PC-3 (cell line): ENCODE measurements at regions not wholly inside any gene's neighbourhood (a gene's known extent, or its start where the extent isn't known, plus 50 kb on each side); places are given as distances from the start of the nearest gene placed in this dataset.

Source experiments
- ATAC-seq: fragments of 200-7000 bp; cut with Tn5 transposase; 2 replicates; pipeline ENCODE4 v1.9.1; 2020; ENCODE audit warnings: mild to moderate bottlenecking, moderate library complexity
- BruUV-seq: library from RNA; stranded (reverse); fragments of 400-500 nt; replicated peaks from 2 replicates; lab custom pipeline; 2021; lab: Mats Ljungman, UMichigan
- CTCF ChIA-PET: fragments of 300-600 bp; sonication (Branson Sonifier 250); formaldehyde crosslinking; loops from one replicate; lab custom pipeline; 2022; ENCODE audit warnings: antibody characterized with exemption; lab: Charles Lee
- POLR2A ChIA-PET: fragments of 300-600 bp; sonication (Branson Sonifier 250); formaldehyde crosslinking; loops from one replicate; lab custom pipeline; 2022; ENCODE audit warnings: antibody characterized with exemption; ENCODE audit not compliant: unreplicated experiment; lab: Charles Lee
- DNase-seq: peaks from one replicate; pipeline ENCODE4 v3.0.0-alpha.2; 2015
- H2AFZ ChIP-seq: fragments of 300-600 bp; sonication (generic); 2 replicates; pipeline ENCODE4 v1.6.0; 2016; ENCODE audit warnings: antibody characterized with exemption, low read length
- H3F3A ChIP-seq: fragments of 300-600 bp; sonication (generic); one replicate; pipeline ENCODE4 v1.6.0; 2017; ENCODE audit warnings: antibody characterized with exemption, low read length, control low read depth, mild to moderate bottlenecking; ENCODE audit not compliant: unreplicated experiment
- H3K27ac ChIP-seq: fragments of 300-600 bp; sonication (generic); 2 replicates; pipeline ENCODE4 v1.5.1; 2016; ENCODE audit warnings: mild to moderate bottlenecking, low read length
- H3K27me3 ChIP-seq: fragments of 300-600 bp; sonication (generic); 2 replicates; pipeline ENCODE4 v1.6.1; 2016; ENCODE audit warnings: low read length, mixed read lengths
- H3K36me3 ChIP-seq: fragments of 300-600 bp; sonication (generic); 2 replicates; pipeline ENCODE4 v1.6.1; 2016; ENCODE audit warnings: low read depth, mixed run types, low read length, mixed read lengths
- H3K4me1 ChIP-seq: fragments of 300-600 bp; sonication (generic); 2 replicates; pipeline ENCODE4 v1.5.1; 2016; ENCODE audit warnings: low read length; ENCODE audit not compliant: insufficient read depth
- H3K4me2 ChIP-seq: fragments of 300-600 bp; sonication (generic); 2 replicates; pipeline ENCODE4 v1.6.0; 2016; ENCODE audit warnings: low read length
- H3K4me3 ChIP-seq: fragments of 300-600 bp; sonication (generic); 2 replicates; pipeline ENCODE4 v1.5.1; 2016; ENCODE audit warnings: mild to moderate bottlenecking, low read length, mixed read lengths
- H3K79me2 ChIP-seq: fragments of 300-600 bp; sonication (generic); 2 replicates; pipeline ENCODE4 v1.6.1; 2017; ENCODE audit warnings: low read length, mixed read lengths
- H3K9ac ChIP-seq: fragments of 300-600 bp; sonication (generic); 2 replicates; pipeline ENCODE4 v1.6.0; 2016; ENCODE audit warnings: mild to moderate bottlenecking, low read length
- H3K9me2 ChIP-seq: fragments of 300-600 bp; sonication (generic); replicated peaks from 2 replicates; pipeline ENCODE4 v1.6.1; 2016; ENCODE audit warnings: mixed run types, low read length, mixed read lengths
- H3K9me3 ChIP-seq: fragments of 300-600 bp; sonication (generic); 2 replicates; pipeline ENCODE4 v1.6.1; 2016; ENCODE audit warnings: low read length, mixed read lengths
- H4K20me1 ChIP-seq: fragments of 300-600 bp; sonication (generic); 2 replicates; pipeline ENCODE4 v1.6.1; 2016; ENCODE audit warnings: low read length, mixed read lengths
- EZH2 ChIP-seq: fragments of 300-600 bp; sonication (generic); IDR thresholded peaks from one replicate; pipeline ENCODE4 v1.6.1; 2017; ENCODE audit warnings: antibody characterized with exemption, mild to moderate bottlenecking, low read length; ENCODE audit not compliant: unreplicated experiment
- EZH2phosphoT487 ChIP-seq: fragments of 300-600 bp; sonication (generic); IDR thresholded peaks from 2 replicates; pipeline ENCODE4 v1.6.1; 2018; ENCODE audit warnings: mild to moderate bottlenecking, antibody characterized with exemption, low read length, borderline replicate concordance
- intact Hi-C: fragments of 100-400 bp; cut with micrococcal nuclease; formaldehyde crosslinking; loops from 2 replicates; pipeline ENCODE4 v1.9.0; 2023
- TF ChIP-seq, protein P1 (sequence below): fragments of 300-600 bp; sonication (generic); conservative IDR thresholded peaks from 2 replicates; pipeline ENCODE4 v1.5.1; 2017; ENCODE audit warnings: antibody characterized with exemption, low read depth, mild to moderate bottlenecking, low read length

DNA sequence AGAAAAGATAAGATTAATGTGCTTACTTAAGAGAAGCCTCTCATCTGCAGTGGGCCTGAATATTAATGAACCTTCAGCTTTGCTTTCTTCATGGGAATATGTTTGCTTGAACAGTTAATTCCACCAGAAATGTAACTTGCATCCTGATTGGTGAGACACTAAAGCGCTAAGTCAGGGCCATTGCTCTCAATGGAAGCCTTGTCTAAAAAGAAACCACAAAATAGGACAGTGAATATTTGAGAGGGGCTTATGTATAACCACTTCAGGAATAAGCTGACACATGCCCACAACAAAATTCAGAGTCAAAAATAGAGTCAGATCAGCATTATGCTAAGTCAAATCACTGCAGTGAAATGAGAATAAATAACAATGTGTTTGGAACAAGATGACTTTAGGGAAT lies 1125.8 kb downstream of the STIM2 start:
- POLR2A ChIA-PET: no interaction called here
- H3K36me3 ChIP-seq: no peaks in the 10 kb centered on the region
- no peak overlapping the region for H2AFZ ChIP-seq
- CTCF ChIA-PET: no interaction called here
- no peaks in the 10 kb centered on the region for H3K79me2 ChIP-seq
- intact Hi-C loops: no loop called here
- no peak overlapping the region for H3K4me2 ChIP-seq
- no peaks in the 10 kb centered on the region for H3K9me2 ChIP-seq
- no peaks in the 10 kb centered on the region for H4K20me1 ChIP-seq
- no peaks in the 10 kb centered on the region for H3F3A ChIP-seq
- TF ChIP-seq, protein P1, sequence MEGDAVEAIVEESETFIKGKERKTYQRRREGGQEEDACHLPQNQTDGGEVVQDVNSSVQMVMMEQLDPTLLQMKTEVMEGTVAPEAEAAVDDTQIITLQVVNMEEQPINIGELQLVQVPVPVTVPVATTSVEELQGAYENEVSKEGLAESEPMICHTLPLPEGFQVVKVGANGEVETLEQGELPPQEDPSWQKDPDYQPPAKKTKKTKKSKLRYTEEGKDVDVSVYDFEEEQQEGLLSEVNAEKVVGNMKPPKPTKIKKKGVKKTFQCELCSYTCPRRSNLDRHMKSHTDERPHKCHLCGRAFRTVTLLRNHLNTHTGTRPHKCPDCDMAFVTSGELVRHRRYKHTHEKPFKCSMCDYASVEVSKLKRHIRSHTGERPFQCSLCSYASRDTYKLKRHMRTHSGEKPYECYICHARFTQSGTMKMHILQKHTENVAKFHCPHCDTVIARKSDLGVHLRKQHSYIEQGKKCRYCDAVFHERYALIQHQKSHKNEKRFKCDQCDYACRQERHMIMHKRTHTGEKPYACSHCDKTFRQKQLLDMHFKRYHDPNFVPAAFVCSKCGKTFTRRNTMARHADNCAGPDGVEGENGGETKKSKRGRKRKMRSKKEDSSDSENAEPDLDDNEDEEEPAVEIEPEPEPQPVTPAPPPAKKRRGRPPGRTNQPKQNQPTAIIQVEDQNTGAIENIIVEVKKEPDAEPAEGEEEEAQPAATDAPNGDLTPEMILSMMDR: no peak
- TF ChIP-seq EZH2phosphoT487 (no peak), EZH2 (no peak)
- no peak overlapping the region for H3K9ac ChIP-seq
- H3K27ac ChIP-seq: no peak overlapping the region
- ATAC-seq (no peak), DNase-seq (no peak)
- no peaks in the 10 kb centered on the region for H3K4me1 ChIP-seq
- H3K9me3 ChIP-seq: no peaks in the 10 kb centered on the region
- H3K27me3 ChIP-seq: no peaks in the 10 kb centered on the region
- no peak overlapping the region for H3K4me3 ChIP-seq
- BruUV-seq: no TSS peak

DNA sequence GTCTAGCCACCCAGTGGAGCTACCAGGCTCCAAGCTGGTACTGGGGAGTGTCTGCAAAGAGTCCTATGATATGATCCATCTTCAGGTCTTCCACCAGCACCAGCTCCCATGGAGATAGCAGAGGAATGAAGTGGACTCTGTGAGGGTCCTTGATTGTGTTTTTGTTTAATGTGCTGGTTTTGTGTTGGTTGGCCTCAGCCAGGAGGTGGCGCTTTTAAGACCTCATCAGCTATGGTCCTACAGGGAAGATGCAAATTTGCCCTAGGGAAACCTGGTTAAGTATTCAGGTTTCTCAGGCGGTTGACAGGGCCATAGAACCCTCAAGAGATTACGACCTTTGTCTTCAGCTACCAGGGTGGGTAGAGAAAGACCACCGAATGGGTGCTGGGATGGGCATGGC lies 1141.1 kb downstream of the STIM2 start:
- no peak for DNase-seq
- Histone ChIP-seq H2AFZ (no peak overlapping the region), H3K4me2 (no peak overlapping the region), H3K79me2 (no peaks in the 10 kb centered on the region), H3K27ac (no peak overlapping the region), H3K9ac (no peak overlapping the region), H3K9me2 (no peaks in the 10 kb centered on the region), H3K36me3 (no peaks in the 10 kb centered on the region), H4K20me1 (no peaks in the 10 kb centered on the region), H3K4me3 (no peak overlapping the region), H3K27me3 (no peaks in the 10 kb centered on the region), H3K9me3 (no peaks in the 10 kb centered on the region), H3F3A (no peaks in the 10 kb centered on the region), H3K4me1 (no peaks in the 10 kb centered on the region)
- ChIA-PET CTCF (interaction anchor here (0.5 kb wide), 1 partner anchor 116 kb away, joined by 3 read pairs; no protein-coding TSS in a partner anchor), POLR2A (no interaction called here)
- no peak for ATAC-seq
- intact Hi-C loops: no loop called here
- TF ChIP-seq EZH2phosphoT487 (no peak), EZH2 (no peak)
- TF ChIP-seq, protein P1: no peak; the same call in 1 of the 2 replicates
- no TSS peak for BruUV-seq

DNA sequence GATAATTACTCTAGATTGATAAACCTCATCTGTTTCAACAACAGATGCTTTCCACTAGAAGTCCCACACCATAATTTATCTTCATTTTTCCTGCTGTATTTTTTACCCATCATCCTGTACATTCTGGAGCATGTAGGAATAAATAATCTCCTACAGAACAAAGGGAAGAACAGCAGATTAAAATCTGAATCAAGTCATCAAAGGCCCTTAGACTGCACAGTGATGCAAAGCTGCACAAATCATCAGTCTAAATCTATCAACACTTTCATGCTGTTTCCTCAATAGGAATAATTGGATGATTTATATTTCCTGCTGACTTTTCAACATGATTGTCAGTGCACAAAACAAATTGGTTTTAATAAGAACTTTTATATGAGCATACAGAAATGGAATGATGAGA lies 1143.9 kb downstream of the STIM2 start:
- H3K9me3 ChIP-seq: no peaks in the 10 kb centered on the region
- no peaks in the 10 kb centered on the region for H3K79me2 ChIP-seq
- CTCF ChIA-PET: no interaction called here
- H3K4me3 ChIP-seq: no peak overlapping the region
- DNase-seq: no peak
- H4K20me1 ChIP-seq: no peaks in the 10 kb centered on the region
- no peaks in the 10 kb centered on the region for H3K27me3 ChIP-seq
- no peak overlapping the region for H3K4me2 ChIP-seq
- no peak for TF ChIP-seq EZH2phosphoT487
- TF ChIP-seq, protein P1: no peak
- TF ChIP-seq EZH2: no peak
- H3F3A ChIP-seq: no peaks in the 10 kb centered on the region
- intact Hi-C loops: no loop called here
- H3K27ac ChIP-seq: no peak overlapping the region
- no peak for ATAC-seq
- H2AFZ ChIP-seq: no peak overlapping the region
- H3K9me2 ChIP-seq: no peaks in the 10 kb centered on the region
- H3K4me1 ChIP-seq: no peaks in the 10 kb centered on the region
- POLR2A ChIA-PET: no interaction called here
- no peak overlapping the region for H3K9ac ChIP-seq
- H3K36me3 ChIP-seq: no peaks in the 10 kb centered on the region
- BruUV-seq: no TSS peak
